GM12878 (cell line): ENCODE measurements at regions not wholly inside any gene's neighbourhood (a gene's known extent, or its start where the extent isn't known, plus 50 kb on each side); places are given as distances from the start of the nearest gene placed in this dataset.

ENCODE experiments used
- ATAC-seq: fragments of 200-7000 bp; cut with Tn5 transposase; 3 replicates; pipeline ENCODE4 v1.9.1; 2020; ENCODE audit warnings: mild to moderate bottlenecking, moderate library complexity
- BruUV-seq: library from RNA; stranded (reverse); fragments of 400-500 nt; replicated peaks from 2 replicates; lab custom pipeline; 2021; lab: Mats Ljungman, UMichigan
- CTCF ChIA-PET: fragments of 300-600 bp; sonication (Branson Sonifier 250); formaldehyde crosslinking; extraction: SDS; loops from one replicate; lab custom pipeline; 2021; ENCODE audit warnings: inconsistent platforms; lab: Yijun Ruan, JAX
- POLR2A ChIA-PET: fragments of 350-600 bp; formaldehyde crosslinking; extraction: SDS; loops from one replicate; lab custom pipeline; 2021; ENCODE audit warnings: inconsistent platforms; lab: Charles Lee
- RAD21 ChIA-PET: fragments of 300-600 bp; sonication (Branson Sonifier 250); formaldehyde crosslinking; loops from one replicate; lab custom pipeline; 2023; ENCODE audit warnings: antibody characterized with exemption; ENCODE audit not compliant: unreplicated experiment; lab: Charles Lee
- SMC1A ChIA-PET: fragments of 300-600 bp; sonication (Branson Sonifier 250); formaldehyde crosslinking; loops from one replicate; lab custom pipeline; 2023; ENCODE audit not compliant: unreplicated experiment, uncharacterized antibody; lab: Charles Lee
- DNase-seq: peaks from one replicate; pipeline ENCODE4 v3.0.0-alpha.2; 2011; ENCODE audit warnings: low read depth, low spot score
- FAIRE-seq: peaks from 3 replicates; lab custom pipeline; 2011; peaks lifted over from hg19 to GRCh38; lab: Jason Lieb, UNC
- H2AFZ ChIP-seq: 2 replicates; pipeline ENCODE4 v1.6.0; 2011; ENCODE audit warnings: low read depth, low read length, control low read depth; ENCODE audit not compliant: control insufficient read depth
- H3K27ac ChIP-seq: 2 replicates; pipeline ENCODE4 v1.5.1; 2011; ENCODE audit warnings: control low read depth; ENCODE audit not compliant: control insufficient read depth, insufficient read depth
- H3K27me3 ChIP-seq, 2 experiments: replicated peaks in 1 of 2; 2 replicates each; pipeline versions ENCODE4 v1.6.0 to v1.6.1; 2011; ENCODE audit warnings: low read length in 1 of 2; ENCODE audit not compliant: control insufficient read depth in 2 of 2, insufficient read depth in 2 of 2
- H3K36me3 ChIP-seq, 2 experiments: 2 replicates each; pipeline ENCODE4 v1.5.1; 2011; ENCODE audit warnings: low read length in 1 of 2; ENCODE audit not compliant: control insufficient read depth in 2 of 2, insufficient read depth in 2 of 2
- H3K4me1 ChIP-seq: 2 replicates; pipeline ENCODE4 v1.6.1; 2011; ENCODE audit warnings: mild to moderate bottlenecking, low read length, moderate library complexity, mixed read lengths; ENCODE audit not compliant: control insufficient read depth, insufficient read depth
- H3K4me2 ChIP-seq: 2 replicates; pipeline ENCODE4 v1.6.0; 2011; ENCODE audit warnings: control low read depth; ENCODE audit not compliant: control insufficient read depth, insufficient read depth
- H3K4me3 ChIP-seq: fragments of 200-600 bp; sonication (generic); 2 replicates; pipeline ENCODE4 v1.5.1; 2016
- H3K79me2 ChIP-seq: 2 replicates; pipeline ENCODE4 v1.6.0; 2011; ENCODE audit warnings: low read length; ENCODE audit not compliant: control insufficient read depth, insufficient read depth
- H3K9ac ChIP-seq: 2 replicates; pipeline ENCODE4 v1.8.0; 2011; ENCODE audit warnings: low read length, control low read depth, mixed read lengths; ENCODE audit not compliant: control insufficient read depth, insufficient read depth
- H3K9me3 ChIP-seq: replicated peaks from 3 replicates; pipeline ENCODE4 v1.5.1; 2011; ENCODE audit warnings: mild to moderate bottlenecking, low read length; ENCODE audit not compliant: control insufficient read depth, insufficient read depth
- H4K20me1 ChIP-seq: 2 replicates; pipeline ENCODE4 v1.6.0; 2011; ENCODE audit not compliant: control insufficient read depth, insufficient read depth
- BACH1 ChIP-seq: fragments of 450-650 bp; IDR thresholded peaks from 2 replicates; pipeline ENCODE4 v1.6.1; 2017; ENCODE audit warnings: mild to moderate bottlenecking, borderline replicate concordance
- BCL3 ChIP-seq: IDR thresholded peaks from 2 replicates; pipeline ENCODE4 v1.6.1; 2011; ENCODE audit warnings: borderline replicate concordance, low read depth, mild to moderate bottlenecking, moderate library complexity, low read length; ENCODE audit not compliant: insufficient read depth, poor library complexity, severe bottlenecking
- SMAD5 ChIP-seq: IDR thresholded peaks from 2 replicates; pipeline ENCODE4 v1.6.1; 2016; ENCODE audit warnings: antibody characterized with exemption, low read depth
- SUZ12 ChIP-seq: fragments of 200-600 bp; sonication (generic); IDR thresholded peaks from one replicate; pipeline ENCODE4 v1.6.1; 2018; ENCODE audit warnings: antibody characterized with exemption, mild to moderate bottlenecking; ENCODE audit not compliant: unreplicated experiment
- TAF1 ChIP-seq: IDR thresholded peaks from 2 replicates; pipeline ENCODE4 v1.6.1; 2011; ENCODE audit warnings: mild to moderate bottlenecking, low read depth, low read length, borderline replicate concordance
- TCF3 ChIP-seq: IDR thresholded peaks from 2 replicates; pipeline ENCODE4 v1.6.1; 2012; ENCODE audit warnings: low read depth, mild to moderate bottlenecking, low read length, borderline replicate concordance; ENCODE audit not compliant: insufficient read depth
- ZNF687 ChIP-seq: fragments of 450-650 bp; IDR thresholded peaks from 2 replicates; pipeline ENCODE4 v1.6.1; 2017; ENCODE audit warnings: mild to moderate bottlenecking, moderate library complexity
- WGBS: methylation state at CpG from one replicate; pipeline ENCODE4 v1.1.6; 2016; ENCODE audit warnings: low lambda C conversion rate; ENCODE audit not compliant: insufficient replicate concordance, insufficient coverage; ENCODE audit errors: missing lambda C conversion rate; 5-methylcytosine and 5-hydroxymethylcytosine counted together
- in situ Hi-C: fragments of 300-500 bp; cut with MboI; formaldehyde crosslinking; loops from 9 replicates; pipeline ENCODE4 v1.14.3; 2018; ENCODE audit warnings: mixed read lengths
- intact Hi-C: fragments of 100-400 bp; cut with micrococcal nuclease; formaldehyde crosslinking; loops from one replicate; pipeline ENCODE4 v1.14.2; 2022; ENCODE audit not compliant: unreplicated experiment

GRCh38 chr20:60142587-60142986 lies 184.4 kb downstream of the CDH26 start:
- ChIA-PET RAD21 (no interaction called here), CTCF (no interaction called here), POLR2A (no interaction called here), SMC1A (no interaction called here)
- no peak overlapping the region for H3K4me2 ChIP-seq
- no peak overlapping the region for H3K4me3 ChIP-seq
- H3K27ac ChIP-seq = no peak overlapping the region
- FAIRE-seq (no peak), ATAC-seq (no peak), DNase-seq (no peak)
- 5% methylated on average over 1 of the region's 1 CpG for WGBS
- H3K9me3 ChIP-seq = no peaks in the 10 kb centered on the region
- in situ Hi-C loops = no loop called here
- BruUV-seq = no TSS peak
- H3K9ac ChIP-seq = no peak overlapping the region
- TF ChIP-seq BCL3 (no peak), TAF1 (no peak), SUZ12 (no peak), ZNF687 (no peak), BACH1 (no peak), TCF3 (no peak), SMAD5 (no peak)
- H3K79me2 ChIP-seq = no peaks in the 10 kb centered on the region
- H3K4me1 ChIP-seq = no peaks in the 10 kb centered on the region
- no peak overlapping the region for H2AFZ ChIP-seq
- H4K20me1 ChIP-seq = no peaks in the 10 kb centered on the region
- H3K36me3 ChIP-seq = no peaks in the 10 kb centered on the region
- intact Hi-C loops = no loop called here
- H3K27me3 ChIP-seq = no peaks in the 10 kb centered on the region
